GM19438 (cell line): ENCODE measurements at regions not wholly inside any gene's neighbourhood (a gene's known extent, or its start where the extent isn't known, plus 50 kb on each side); places are given as distances from the start of the nearest gene placed in this dataset.

Experiments used
- ATAC-seq: cut with Tn5 transposase; IDR thresholded peaks from one replicate; pipeline ENCODE4 v1.9.1; 2021; ENCODE audit warnings: low read depth; ENCODE audit not compliant: unreplicated experiment

GRCh38 chr4:53780736-53781400, 189.6 kb upstream of the LNX1 start:
- no peak for ATAC-seq

DNA sequence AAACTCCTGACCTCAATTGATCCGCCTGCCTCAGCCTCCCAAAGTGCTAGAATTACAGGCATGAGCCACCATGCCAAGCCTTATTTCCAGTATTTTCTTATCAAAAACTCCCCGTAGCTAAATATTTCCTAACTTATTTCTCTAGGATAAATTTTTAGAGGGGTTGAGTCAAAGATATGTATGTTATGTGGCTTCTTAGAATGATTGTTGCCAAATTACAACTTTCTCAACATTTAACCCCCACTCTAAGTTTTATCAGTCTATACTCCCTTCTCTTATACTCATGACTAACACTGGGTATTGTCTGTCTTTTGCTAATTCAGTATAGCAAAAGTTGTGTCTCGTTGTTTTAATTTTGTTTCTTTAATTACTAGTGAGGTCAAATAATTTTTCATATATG, 187.7 kb upstream of the LNX1 start:
- ATAC-seq: no peak

- ATAC-seq: no peak
These were observed 186.9 kb upstream of the LNX1 start for GRCh38 chr4:53778155-53778554.

- ATAC-seq: no peak
These were observed 186.1 kb upstream of the LNX1 start for GRCh38 chr4:53777244-53777984.

DNA sequence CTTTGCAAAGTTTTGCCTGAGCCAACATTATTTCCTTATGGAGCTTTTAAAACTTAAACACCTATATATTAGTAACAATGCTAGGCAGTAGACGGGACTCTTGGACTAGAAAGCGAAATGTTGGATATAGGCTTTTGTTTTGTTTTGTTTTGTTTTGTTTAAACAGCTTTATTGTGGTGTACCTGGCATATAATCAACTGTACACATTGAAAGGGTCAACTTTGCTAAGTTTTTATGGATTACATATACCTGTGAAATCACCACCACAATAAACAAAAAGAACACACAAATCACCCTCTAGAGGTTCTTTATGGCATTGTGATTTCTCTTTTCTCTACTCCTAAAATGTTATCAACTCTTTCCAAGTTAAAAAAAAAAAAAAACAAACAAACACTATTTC, 184.9 kb upstream of the LNX1 start:
- ATAC-seq: no peak

- ATAC-seq: no peak
These were observed 184.1 kb upstream of the LNX1 start for GRCh38 chr4:53775381-53775780.

DNA sequence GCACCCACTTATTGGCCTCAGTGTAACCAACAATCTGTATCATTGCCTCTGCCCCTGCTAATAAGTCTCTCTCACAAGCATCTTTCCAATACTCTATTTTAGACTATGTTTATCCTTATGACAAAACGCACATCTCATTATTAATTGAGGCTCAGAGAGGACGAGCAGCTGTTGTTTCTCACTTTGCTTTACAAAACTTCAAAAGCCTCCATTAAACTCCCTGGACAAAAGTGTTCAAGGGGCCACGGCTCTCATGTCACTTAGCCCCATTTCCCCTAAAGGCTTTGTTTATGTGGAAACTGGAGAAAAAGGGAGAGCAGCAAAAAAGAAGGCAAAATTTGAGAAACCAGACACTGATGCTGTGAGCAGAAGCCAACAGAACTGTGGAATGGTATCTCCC, 180.0 kb upstream of the LNX1 start:
- ATAC-seq: no peak

DNA sequence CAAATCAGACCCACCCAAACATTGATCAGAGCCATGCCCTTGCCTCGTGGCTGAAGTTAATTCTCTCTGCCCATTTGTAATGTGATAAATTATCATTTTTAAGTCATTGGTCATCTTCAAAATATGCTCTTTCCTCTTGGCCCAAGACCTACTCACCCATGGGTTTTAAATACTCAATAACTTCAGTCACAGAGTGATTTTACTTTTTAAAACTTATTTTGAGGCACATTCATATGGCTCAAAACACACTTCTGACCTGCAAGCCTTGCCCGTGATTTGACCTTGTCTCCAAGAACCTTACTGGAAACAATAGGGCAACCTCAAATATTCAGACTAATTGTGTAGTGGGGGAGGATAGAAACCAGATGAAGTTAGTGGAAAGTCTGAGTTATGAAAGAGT, 176.2 kb upstream of the LNX1 start:
- ATAC-seq: no peak

GRCh38 chr4:53764761-53765490, 173.6 kb upstream of the LNX1 start:
- ATAC-seq: no peak

- ATAC-seq: no peak
These were observed 172.7 kb upstream of the LNX1 start for GRCh38 chr4:53763813-53764597.

DNA sequence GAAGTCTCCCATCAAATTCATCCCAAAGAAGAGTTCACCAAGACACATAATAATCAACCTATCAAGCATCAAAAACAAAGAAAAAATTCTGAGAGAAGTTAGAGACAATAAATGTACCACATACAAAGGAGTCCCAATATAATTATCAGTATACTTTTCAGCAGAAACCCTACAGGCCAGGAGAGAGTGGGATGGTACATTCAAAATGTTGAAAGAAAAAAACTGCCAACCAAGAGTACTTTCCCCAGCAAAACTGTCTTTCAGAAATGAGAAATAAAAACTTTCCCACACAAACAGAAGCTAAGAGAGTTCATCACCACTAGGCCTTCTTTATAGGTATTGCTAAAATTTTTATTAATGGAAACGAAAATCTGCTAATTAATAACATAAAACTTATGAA, 164.4 kb upstream of the LNX1 start:
- ATAC-seq: no peak

DNA sequence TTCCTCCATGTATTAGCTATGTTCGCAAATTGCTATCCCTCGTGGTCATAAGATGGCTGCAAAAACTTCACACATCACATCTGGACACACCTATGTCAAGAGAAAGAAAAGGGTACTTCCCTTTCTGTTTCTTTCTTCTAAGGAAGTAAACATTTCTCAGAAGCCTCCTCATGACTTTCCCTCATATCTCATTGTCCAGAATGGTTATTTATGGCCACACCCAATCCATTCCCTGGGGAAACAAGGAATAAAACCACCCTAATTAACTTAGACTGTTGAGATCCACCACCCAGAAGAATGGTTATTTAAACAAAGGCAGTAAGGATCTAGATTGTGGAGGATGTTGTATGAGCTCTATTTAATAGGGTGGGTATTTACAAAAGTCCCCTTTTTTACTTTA, 160.8 kb upstream of the LNX1 start:
- no peak for ATAC-seq

DNA sequence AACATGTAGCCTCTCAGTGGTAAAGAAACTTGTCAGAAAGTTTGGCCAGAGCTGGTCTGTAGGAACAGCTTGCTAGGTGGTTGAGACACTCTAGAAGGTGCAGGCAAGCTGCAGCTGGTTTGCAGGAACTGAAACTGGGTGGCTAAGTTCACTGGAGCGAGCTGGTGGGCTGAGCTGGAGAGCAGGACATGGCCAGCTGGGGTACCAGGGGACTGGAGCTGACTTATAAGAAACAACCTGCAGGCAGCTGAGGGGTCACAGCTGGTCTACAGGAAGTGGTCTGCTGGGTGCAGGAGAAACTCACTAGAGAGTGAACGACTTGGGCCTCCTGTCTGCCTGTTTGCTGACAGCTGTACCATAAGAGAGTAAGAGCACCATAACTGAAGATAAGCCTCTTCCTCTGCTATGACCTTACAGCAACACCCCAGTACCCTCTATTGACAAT, 157.1 kb upstream of the LNX1 start:
- ATAC-seq: peak; percentile 93

DNA sequence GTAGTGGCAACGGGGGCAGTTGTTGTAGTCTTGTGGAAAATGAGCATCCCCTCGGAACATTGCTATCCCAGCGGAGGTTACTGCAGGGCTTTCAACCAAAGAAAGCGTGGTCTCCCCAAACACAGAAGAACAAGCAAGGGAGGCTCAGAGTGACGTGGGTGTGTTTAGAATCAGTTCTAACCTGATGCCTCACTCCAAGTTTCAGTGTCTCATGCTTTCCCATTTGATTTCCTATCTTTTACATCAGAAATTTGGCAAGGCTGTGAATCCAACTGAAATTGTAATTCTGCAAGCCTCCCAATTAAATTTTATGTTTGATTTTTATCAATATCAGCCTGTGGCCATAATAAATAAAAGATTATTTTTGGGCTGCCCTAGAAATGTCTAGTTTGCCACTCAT, 156.1 kb upstream of the LNX1 start:
- ATAC-seq: no peak

DNA sequence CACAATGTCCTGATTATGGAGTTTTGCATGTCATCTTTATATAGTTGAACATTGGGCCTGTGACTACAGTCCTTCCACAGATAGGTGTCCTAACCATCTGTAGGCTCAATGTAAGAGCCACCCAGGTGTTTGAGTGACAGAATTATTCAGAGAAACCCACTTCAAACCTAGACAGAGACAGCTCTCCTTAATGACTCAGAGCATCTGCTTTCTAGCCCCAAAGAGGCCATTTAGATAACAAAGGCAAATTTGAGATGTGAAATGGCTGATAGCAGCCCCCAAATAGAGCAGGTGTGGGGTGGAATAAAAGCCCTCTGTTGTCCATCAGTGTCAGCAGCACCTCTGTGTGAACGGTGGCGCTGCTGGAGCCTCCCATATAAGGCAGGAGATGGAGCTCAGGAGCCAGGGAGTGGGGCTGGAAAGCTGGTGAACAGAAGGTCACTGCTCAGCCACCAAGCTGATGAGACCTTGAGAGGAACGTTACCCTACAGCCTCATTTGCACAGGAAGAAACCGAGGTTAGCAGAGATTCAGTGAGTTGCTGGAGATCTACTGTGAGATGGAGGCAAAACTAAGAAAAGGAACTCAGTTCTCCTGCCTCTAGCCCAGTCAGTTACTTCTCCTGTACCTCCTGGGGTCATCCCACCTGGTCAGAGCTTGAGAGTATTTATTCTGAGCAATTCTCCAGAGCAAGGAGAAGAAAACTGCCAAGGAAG, 153.3 kb upstream of the LNX1 start:
- ATAC-seq: no peak

GRCh38 chr4:53734584-53735353, 143.5 kb upstream of the LNX1 start:
- no peak for ATAC-seq

GRCh38 chr4:53734182-53734581, 142.9 kb upstream of the LNX1 start:
- ATAC-seq: no peak

- no peak for ATAC-seq
These were observed 141.4 kb upstream of the LNX1 start for GRCh38 chr4:53732661-53733060.

DNA sequence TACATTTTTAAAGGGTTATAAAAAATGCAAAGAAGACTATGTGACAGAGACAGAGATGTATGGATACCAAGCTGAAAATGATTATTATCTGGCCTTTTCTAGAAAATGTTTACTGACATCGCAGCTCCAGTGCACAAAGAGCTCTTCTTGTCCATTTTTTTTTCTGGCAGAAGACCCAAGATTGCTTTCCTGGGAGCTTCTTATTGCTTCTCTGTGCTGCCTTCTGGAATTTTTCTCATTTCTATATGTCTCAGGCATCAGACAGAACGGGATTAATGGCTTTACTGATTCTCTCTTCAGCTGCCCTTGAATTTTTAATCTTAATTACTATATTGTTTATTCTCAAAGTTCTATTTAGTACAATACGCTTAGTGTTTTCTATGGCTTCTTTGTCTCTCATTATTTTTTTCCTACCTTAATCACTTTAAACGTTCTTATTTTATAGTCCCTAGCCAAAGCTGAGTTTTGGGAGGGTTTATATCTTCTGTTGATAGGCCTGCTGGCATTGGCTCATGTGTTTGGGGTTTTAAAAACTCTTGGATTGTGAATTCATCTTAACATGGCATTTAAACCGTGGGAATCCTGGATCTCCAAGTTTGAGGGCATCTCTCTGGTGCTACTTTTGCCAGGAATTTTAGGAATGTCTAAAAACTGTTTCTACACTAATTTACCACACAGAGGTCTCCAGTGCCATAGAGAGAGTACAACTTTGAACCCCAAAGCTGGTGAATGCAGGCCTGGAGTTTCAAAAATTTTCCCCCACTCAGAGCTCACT, 138.9 kb upstream of the LNX1 start:
- no peak for ATAC-seq
